DND-41 (cell line): ENCODE measurements at regions not wholly inside any gene's neighbourhood (a gene's known extent, or its start where the extent isn't known, plus 50 kb on each side); places are given as distances from the start of the nearest gene placed in this dataset.
"Not testable (repeated sequence)": the region's sequence is repeated elsewhere in the genome, so short reads cannot be mapped to it uniquely, and the experiment has no call there.

Source experiments
- EZH2 ChIP-seq: IDR thresholded peaks from 3 replicates; pipeline ENCODE4 v1.6.1; 2012; ENCODE audit warnings: borderline replicate concordance, low read depth, mild to moderate bottlenecking, moderate library complexity, low read length, inconsistent platforms; ENCODE audit not compliant: severe bottlenecking
- TF ChIP-seq, protein P1 (sequence below): IDR thresholded peaks from 2 replicates; pipeline ENCODE4 v1.5.1; 2012; ENCODE audit warnings: borderline replicate concordance, low read length, moderate library complexity, mild to moderate bottlenecking; ENCODE audit not compliant: poor library complexity, severe bottlenecking; ENCODE audit errors: extremely low read depth

DNA sequence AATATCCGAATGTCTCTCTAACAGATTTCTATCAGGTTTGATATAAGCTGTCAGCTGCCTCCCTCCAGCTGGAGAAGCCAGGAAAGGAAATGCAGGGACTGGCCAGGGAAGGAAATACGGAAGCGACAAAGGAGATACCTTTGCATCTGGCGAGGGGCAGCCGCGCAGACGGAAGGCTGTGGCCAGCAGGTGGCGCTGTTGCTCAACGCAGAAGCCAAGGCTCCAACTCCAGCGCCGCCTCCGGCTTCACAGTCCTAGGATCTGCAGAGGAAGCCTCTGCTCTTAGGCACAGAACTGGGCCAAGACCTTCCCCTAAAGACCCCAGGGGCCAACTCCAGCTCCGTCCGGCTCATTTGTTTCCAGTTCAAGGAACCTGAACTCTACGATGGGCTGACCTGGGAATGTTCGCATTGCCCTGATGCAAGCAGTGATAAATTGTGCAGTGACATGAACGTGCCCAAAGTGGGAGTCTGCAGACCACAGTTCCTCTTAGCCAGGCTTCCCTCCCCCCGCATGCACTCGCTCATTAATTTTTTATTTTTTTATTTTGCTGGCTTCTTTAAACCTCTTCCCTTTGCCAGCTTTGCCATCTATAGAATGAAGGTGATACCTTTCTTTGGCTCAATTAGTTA lies 97.3 kb upstream of the LYZL2 start:
- TF ChIP-seq, protein P1, sequence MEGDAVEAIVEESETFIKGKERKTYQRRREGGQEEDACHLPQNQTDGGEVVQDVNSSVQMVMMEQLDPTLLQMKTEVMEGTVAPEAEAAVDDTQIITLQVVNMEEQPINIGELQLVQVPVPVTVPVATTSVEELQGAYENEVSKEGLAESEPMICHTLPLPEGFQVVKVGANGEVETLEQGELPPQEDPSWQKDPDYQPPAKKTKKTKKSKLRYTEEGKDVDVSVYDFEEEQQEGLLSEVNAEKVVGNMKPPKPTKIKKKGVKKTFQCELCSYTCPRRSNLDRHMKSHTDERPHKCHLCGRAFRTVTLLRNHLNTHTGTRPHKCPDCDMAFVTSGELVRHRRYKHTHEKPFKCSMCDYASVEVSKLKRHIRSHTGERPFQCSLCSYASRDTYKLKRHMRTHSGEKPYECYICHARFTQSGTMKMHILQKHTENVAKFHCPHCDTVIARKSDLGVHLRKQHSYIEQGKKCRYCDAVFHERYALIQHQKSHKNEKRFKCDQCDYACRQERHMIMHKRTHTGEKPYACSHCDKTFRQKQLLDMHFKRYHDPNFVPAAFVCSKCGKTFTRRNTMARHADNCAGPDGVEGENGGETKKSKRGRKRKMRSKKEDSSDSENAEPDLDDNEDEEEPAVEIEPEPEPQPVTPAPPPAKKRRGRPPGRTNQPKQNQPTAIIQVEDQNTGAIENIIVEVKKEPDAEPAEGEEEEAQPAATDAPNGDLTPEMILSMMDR: peak; percentile 72
- not testable (repeated sequence) for TF ChIP-seq EZH2
